Activated CD8-positive, alpha-beta memory T cell treated with anti-CD3 and anti-CD28 coated beads, Interleukin-2, amount 10 ng/mL, durations not matched to agents 7 days and 5 days (primary cell): ENCODE measurements at regions not wholly inside any gene's neighbourhood (a gene's known extent, or its start where the extent isn't known, plus 50 kb on each side); places are given as distances from the start of the nearest gene placed in this dataset.

Experiments
- ATAC-seq: fragments of 150-1000 bp; cut with Tn5 transposase; one replicate; pipeline ENCODE4 v1.10.0; 2021; ENCODE audit warnings: moderate library complexity
- CTCF ChIA-PET: fragments of 350-600 bp; sonication (Branson Sonifier 250); formaldehyde crosslinking; loops from one replicate; lab custom pipeline; 2021; ENCODE audit warnings: antibody characterized with exemption; lab: Charles Lee
- DNase-seq: peaks from one replicate; pipeline ENCODE4 v3.0.0-alpha.2; 2020
- H3K27ac Mint-ChIP-seq: one replicate; pipeline ENCODE4 v1.8.0; 2021; ENCODE audit warnings: mild to moderate bottlenecking, mixed read lengths
- H3K27me3 Mint-ChIP-seq: one replicate; pipeline ENCODE4 v1.8.0; 2021; ENCODE audit warnings: mixed read lengths
- H3K36me3 Mint-ChIP-seq: one replicate; pipeline ENCODE4 v1.8.0; 2021; ENCODE audit warnings: mild to moderate bottlenecking, mixed read lengths
- H3K4me1 Mint-ChIP-seq: one replicate; pipeline ENCODE4 v1.8.0; 2021; ENCODE audit warnings: mixed read lengths
- H3K4me3 Mint-ChIP-seq: one replicate; pipeline ENCODE4 v1.8.0; 2021; ENCODE audit warnings: mild to moderate bottlenecking, moderate library complexity, mixed read lengths
- H3K9me3 Mint-ChIP-seq: one replicate; pipeline ENCODE4 v1.8.0; 2022; ENCODE audit warnings: low read depth, mixed read lengths

DNA sequence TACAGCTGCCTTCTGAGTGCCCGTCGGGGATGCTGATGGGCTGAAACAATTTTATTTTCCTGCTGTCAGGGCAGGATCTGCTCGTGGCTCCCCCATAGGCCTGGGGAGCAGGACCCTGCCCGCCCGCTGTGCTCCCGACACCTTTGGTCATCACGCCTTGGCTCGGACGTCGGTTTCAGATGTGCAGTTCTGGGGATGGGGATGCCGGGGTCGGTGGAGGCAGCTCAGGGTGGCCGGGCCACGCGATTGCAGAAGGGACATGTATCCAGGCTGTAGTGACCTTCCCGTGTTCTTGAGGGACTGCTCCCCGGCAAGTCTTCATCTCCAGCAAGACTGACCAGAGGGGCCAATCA lies 1150.5 kb downstream of the BRD1 start:
- Mint-ChIP-seq H3K4me3 (no peak overlapping the region), H3K27ac (no peak overlapping the region), H3K27me3 (no peaks in the 10 kb centered on the region), H3K4me1 (no peaks in the 10 kb centered on the region), H3K9me3 (peaks cover 7% of the 10 kb centered on the region), H3K36me3 (no peaks in the 10 kb centered on the region)
- DNase-seq, result no peak
- no peak for ATAC-seq
- CTCF ChIA-PET, result no interaction called here

DNA sequence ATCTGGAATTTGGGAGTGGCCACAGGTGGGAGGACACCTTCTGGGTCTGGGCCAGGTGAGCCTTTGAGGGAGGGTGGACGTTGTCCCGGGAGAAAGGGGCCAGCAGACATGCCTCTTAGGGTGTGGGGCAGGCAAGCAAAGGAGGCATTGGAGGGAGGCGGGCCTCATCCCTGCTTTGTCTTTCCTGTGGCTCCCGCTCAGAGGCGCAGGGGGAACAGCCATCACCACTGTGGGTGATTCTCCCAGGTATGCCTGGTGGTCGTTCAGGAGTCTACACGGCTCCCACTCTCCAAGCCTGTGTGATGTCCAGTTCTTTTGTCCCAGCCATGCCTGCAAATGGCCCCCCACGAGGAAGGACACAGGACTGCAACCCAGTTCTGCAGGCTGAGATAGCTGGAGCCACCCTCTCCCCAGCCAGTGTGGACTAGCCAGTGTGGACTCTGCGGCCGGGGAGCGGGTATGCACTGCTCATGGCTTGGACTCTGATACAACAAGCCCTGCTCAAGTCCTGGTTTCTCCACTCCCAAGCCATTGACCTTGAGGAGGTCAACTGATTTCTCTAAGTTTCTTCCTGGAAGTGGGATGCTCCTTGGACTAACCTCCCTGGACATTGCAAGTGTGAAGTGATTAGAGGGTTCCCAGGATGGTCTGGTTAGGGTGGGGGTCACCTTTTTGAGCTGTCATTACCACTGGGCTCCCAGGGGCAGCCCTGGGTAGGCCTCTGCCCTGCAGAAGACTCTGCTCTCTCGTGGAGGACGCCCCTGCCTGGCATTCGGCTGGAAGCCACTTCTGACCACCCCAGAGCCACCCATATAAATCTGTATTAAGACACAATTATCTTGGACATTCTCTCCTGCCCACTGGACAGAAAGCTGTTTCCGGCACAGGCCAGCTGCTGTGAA lies 1151.2 kb downstream of the BRD1 start:
- Mint-ChIP-seq H3K4me3 (no peak overlapping the region), H3K27me3 (no peaks in the 10 kb centered on the region), H3K4me1 (no peaks in the 10 kb centered on the region), H3K9me3 (peaks cover 7% of the 10 kb centered on the region), H3K27ac (no peak overlapping the region), H3K36me3 (no peaks in the 10 kb centered on the region)
- CTCF ChIA-PET, result no interaction called here
- DNase-seq (no peak), ATAC-seq (no peak)

DNA sequence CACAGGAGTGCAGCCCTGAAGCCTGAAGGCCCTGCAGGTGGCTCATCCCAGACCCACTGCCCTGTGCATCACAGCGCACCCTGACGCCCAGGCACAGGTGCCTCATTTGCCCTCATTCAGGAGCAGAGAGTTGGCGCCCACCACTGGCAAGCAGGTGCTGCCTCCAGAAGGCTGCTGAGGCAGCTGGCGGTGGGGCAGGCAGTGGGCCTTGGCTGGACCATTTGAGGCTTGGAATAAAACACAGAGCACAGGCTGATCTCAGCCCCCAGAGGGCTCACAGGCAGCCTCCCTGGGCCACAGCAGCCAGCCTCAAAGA lies 1151.9 kb downstream of the BRD1 start:
- H3K36me3 Mint-ChIP-seq, result no peaks in the 10 kb centered on the region
- H3K4me1 Mint-ChIP-seq, result no peaks in the 10 kb centered on the region
- H3K27ac Mint-ChIP-seq, result no peak overlapping the region
- CTCF ChIA-PET, result no interaction called here
- ATAC-seq (no peak), DNase-seq (no peak)
- H3K4me3 Mint-ChIP-seq, result no peak overlapping the region
- peaks cover 7% of the 10 kb centered on the region for H3K9me3 Mint-ChIP-seq
- H3K27me3 Mint-ChIP-seq, result no peaks in the 10 kb centered on the region

DNA sequence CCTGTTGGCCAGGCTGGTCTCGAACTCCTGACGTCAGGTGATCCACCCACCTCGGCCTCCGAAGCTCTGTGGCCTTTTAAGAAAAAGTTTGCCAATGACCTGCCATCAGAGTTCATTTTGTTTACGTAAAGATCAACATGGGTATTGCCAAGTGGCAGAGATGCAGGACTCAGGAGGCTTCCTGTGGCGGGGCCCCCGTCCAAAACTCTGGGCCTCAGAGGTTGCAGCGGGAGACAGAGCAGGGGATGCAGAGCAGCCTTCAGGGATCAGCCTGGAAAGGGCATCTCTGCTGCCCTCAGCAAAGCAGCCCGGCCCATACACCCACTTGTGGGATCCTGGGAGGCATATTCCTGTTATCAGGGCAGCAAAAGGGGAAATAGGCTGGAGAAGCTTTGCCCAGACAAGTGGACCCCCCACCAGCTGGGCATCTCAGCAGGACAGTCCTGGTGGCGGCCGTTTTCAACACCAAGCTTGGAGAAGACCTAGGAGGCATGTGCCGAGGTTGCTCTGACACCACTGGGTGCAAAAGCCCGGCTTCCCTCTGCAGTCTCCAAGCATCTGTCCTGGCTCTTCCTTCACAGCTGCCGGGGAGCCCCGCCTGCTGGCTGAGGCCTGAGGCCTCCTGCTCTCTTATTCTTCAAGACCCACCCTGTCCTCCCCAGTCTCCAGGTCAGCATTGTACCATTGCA lies 1152.4 kb downstream of the BRD1 start:
- ATAC-seq (no peak), DNase-seq (no peak)
- Mint-ChIP-seq H3K9me3 (peaks cover 7% of the 10 kb centered on the region), H3K4me1 (no peaks in the 10 kb centered on the region), H3K4me3 (no peak overlapping the region), H3K27me3 (no peaks in the 10 kb centered on the region), H3K27ac (no peak overlapping the region), H3K36me3 (no peaks in the 10 kb centered on the region)
- CTCF ChIA-PET, result no interaction called here

DNA sequence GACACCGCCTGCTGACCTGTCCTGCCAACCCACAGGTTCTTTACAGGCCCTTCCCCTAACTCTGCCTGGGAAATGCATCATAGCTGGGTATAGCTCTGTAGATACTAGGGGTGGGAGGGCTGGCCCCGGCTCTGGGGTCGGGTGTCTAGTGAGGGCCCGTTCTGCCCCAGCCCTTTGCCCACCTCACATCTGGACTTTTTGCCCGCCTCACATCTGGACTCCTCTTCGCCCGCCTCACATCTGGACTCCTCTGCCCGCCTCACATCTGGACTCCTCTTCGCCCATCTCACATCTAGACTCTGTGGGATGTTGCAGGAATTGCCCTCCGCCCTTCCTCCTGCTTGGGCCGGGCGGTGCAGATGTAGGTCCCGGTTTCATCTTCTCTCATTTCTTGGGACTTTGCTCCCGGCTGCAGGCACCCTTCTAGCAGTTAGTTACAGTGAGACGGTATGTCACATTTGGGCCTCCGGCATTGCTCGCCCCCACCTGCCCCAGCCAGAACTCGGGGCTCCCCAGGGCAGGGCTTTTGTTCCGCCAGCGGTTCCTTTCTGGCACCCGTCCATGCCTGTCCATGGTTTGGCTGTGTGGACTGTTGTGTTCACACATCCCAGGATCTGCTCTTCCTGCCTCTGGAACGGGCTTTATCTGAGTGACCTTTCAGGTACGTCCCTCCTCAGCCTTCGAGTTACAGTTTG lies 1153.7 kb downstream of the BRD1 start:
- H3K9me3 Mint-ChIP-seq, result peaks cover 7% of the 10 kb centered on the region
- DNase-seq, result no peak
- no peaks in the 10 kb centered on the region for H3K4me1 Mint-ChIP-seq

DNA sequence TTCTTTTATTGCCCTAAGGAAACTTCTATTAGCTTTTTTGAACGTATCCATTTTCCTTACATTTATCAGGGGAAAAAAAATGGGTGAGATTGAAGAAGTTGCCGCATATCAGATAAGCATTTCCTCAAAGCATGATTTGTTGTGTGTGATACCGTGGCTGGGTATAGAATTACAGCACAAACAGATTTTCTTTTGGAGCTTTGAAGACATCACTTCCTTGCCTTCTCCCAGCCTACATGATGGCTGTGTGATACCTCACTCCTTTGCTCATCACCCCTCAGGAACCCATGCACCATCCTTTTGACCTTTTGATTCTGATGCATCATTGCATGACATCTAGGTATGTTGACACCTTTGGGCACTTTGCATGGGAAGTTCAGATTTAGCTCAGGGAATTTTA lies 1155.3 kb downstream of the BRD1 start:
- Mint-ChIP-seq H3K27ac (no peak overlapping the region), H3K4me1 (no peaks in the 10 kb centered on the region), H3K9me3 (peaks cover 7% of the 10 kb centered on the region), H3K27me3 (no peaks in the 10 kb centered on the region), H3K4me3 (no peak overlapping the region), H3K36me3 (no peaks in the 10 kb centered on the region)
- DNase-seq (no peak), ATAC-seq (no peak)
- CTCF ChIA-PET, result no interaction called here

More for the DNA sequence above, 1153.7 kb downstream of the BRD1 start:
- no peaks in the 10 kb centered on the region for H3K27me3 Mint-ChIP-seq
- H3K36me3 Mint-ChIP-seq, result no peaks in the 10 kb centered on the region
- CTCF ChIA-PET, result no interaction called here
- ATAC-seq, result no peak
- H3K27ac Mint-ChIP-seq, result no peak overlapping the region
- no peak overlapping the region for H3K4me3 Mint-ChIP-seq

DNA sequence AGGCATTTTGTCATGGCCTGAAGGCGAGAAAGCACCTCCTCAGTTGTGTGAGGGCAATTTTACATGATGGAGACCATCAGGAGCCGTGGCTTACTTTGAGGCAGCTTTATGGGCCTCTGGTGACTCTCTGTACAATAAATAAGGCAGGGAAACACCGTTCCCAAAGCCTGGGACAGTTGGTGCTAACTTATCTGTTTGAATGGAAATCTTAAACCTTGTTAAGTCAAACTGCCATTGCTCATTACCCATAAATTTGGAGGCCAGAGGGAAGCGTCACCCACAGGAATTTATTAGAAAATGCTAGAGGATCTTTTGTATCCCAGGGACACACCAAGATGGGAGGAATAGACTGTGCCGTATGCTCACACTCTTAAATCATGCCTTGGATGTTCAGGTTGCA lies 1156.9 kb downstream of the BRD1 start:
- no peak overlapping the region for H3K4me3 Mint-ChIP-seq
- H3K27ac Mint-ChIP-seq, result no peak overlapping the region
- DNase-seq, result no peak
- no peak for ATAC-seq
- no peaks in the 10 kb centered on the region for H3K4me1 Mint-ChIP-seq
- no peaks in the 10 kb centered on the region for H3K36me3 Mint-ChIP-seq
- peaks cover 7% of the 10 kb centered on the region for H3K9me3 Mint-ChIP-seq
- no peaks in the 10 kb centered on the region for H3K27me3 Mint-ChIP-seq
- CTCF ChIA-PET, result no interaction called here

DNA sequence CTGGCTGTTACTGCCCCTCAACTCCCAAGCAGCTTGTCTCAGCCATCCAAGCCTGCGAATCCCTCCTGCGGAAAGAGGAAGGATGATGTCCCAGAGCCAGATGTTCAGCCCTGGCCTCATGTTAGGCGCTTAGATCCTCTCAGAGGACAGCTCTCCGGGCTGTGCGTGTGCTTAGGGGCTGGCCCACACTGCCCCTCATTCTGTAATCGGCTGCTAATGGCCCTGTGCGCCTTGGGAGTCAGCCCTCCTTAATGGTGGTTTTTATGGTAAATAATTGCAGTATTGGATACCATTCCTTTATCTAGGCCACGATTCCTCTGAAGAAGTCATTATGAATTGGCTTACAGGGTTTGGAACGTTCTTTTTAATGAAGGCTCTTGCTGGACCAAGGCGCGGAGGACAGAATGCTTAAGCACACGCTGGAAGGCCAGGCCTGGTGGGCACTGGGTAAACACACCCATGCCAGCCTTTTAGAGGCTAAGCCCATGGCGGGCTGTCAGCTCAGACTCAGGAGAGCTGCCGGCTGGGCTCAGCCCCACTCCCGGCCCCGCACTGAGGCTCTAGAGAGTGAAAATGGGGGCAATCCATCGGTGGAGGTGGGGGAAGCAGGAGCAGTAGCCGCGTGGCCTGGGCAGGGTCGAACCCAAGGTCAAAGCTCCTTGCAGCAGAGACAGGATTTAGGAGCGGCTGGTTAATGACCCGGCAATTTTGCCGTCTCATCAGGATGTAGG lies 1157.5 kb downstream of the BRD1 start:
- H3K4me3 Mint-ChIP-seq, result no peak overlapping the region
- CTCF ChIA-PET, result no interaction called here
- DNase-seq (no peak), ATAC-seq (no peak)
- H3K27me3 Mint-ChIP-seq, result no peaks in the 10 kb centered on the region
- peaks cover 8% of the 10 kb centered on the region for H3K9me3 Mint-ChIP-seq
- no peaks in the 10 kb centered on the region for H3K4me1 Mint-ChIP-seq
- H3K36me3 Mint-ChIP-seq, result no peaks in the 10 kb centered on the region
- H3K27ac Mint-ChIP-seq, result no peak overlapping the region

DNA sequence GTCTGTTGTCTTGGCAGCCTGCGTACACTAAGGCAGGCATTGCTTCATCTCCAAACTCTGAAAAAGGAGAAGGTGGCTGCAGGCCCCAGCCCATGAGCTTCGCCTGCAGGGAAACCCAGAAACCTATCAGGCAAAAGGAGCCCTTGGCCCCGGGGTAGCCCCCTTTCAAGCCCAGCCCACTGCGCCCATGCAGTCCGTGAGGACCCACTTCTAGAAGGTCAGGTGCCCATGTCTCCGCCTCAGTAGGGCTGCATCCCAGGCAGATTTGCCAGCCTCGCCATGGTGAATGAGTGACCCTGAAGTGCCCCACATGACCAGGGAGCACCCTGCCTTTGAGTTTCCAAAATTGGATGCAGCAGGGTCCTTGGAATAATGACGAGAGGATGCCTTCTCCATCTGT lies 1158.4 kb downstream of the BRD1 start:
- H3K27me3 Mint-ChIP-seq, result no peaks in the 10 kb centered on the region
- H3K36me3 Mint-ChIP-seq, result no peaks in the 10 kb centered on the region
- DNase-seq (no peak), ATAC-seq (no peak)
- H3K9me3 Mint-ChIP-seq, result peaks cover 15% of the 10 kb centered on the region
- H3K4me3 Mint-ChIP-seq, result no peak overlapping the region
- CTCF ChIA-PET, result no interaction called here
- H3K4me1 Mint-ChIP-seq, result no peaks in the 10 kb centered on the region
- no peak overlapping the region for H3K27ac Mint-ChIP-seq

DNA sequence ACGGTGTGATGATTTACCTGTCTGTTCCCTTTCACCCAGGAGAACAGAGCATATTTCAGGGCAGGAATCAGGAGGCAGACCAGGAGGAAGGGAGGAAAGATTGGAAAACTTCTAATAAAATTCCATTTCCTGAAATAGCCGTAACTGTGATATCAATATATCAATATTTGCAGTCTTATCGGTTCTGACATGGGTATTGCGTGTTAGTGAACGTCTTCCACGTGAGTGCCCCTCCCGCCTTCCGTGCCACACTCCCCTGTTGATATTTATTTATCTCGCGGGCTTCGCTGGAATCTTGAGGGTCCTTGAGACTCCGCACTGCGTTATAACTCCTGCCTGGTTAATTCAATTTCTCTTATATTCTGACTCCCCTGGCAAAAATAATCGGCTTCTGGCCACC lies 1160.4 kb downstream of the BRD1 start:
- DNase-seq (no peak), ATAC-seq (no peak)
- CTCF ChIA-PET, result no interaction called here
- Mint-ChIP-seq H3K27ac (no peak overlapping the region), H3K36me3 (no peaks in the 10 kb centered on the region), H3K4me3 (no peak overlapping the region), H3K4me1 (no peaks in the 10 kb centered on the region), H3K27me3 (no peaks in the 10 kb centered on the region), H3K9me3 (peaks cover 9% of the 10 kb centered on the region)

DNA sequence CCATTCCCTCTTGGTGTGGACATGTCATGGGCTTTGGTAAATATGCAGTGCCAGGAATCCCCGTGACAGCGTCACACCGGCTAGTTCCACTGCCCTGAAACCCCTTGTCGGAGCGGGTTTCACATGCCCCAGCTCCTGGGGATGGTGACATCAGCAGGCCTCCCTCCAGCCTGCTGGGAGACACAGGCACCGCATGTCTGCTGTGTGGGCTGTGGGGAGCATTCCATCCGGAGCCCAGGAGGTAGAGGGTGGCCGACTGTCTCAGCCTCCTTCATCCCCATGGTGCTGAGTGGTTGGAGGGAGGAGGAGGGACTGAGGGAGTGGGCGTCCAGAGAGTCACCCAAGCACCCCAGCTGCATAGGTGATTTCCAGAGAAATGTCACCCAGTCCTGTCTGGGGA lies 1161.1 kb downstream of the BRD1 start:
- CTCF ChIA-PET, result no interaction called here
- Mint-ChIP-seq H3K36me3 (no peaks in the 10 kb centered on the region), H3K4me3 (no peak overlapping the region), H3K27me3 (no peaks in the 10 kb centered on the region), H3K9me3 (peaks cover 9% of the 10 kb centered on the region), H3K4me1 (no peaks in the 10 kb centered on the region), H3K27ac (no peak overlapping the region)
- ATAC-seq, result no peak
- DNase-seq, result no peak

DNA sequence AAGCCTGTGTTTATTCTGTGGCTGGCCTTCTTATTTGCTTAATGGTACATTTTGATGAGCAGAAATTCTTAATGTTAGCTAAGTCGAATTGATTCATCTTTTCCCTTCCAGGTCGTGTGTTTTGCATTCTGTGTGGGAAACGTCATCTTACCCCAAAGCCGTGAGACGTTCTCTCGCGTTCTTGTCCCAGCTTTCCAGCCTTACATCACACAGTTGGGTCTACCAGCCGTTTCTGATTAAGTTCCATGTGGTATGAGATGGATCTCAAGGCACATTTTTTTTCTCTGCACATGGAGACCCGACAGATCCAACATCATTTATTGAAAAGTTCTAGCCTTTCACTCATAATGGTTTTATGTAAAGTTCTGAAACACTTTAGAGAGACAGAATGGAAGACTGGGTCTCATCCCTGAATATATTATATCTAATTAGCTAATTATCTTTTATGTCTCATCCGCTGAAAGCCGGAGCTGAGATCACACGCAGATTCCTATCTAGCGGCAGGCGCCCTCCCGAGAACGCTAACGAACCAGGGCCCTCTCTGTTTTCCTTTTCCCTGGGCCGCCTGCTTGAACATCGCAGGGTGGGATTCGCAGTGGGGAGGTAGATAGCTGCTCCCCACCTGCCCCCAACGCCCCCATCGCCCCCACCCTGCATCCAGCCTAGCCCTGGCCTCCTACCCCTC lies 1162.2 kb downstream of the BRD1 start:
- Mint-ChIP-seq H3K27me3 (no peaks in the 10 kb centered on the region), H3K9me3 (peaks cover 9% of the 10 kb centered on the region), H3K4me1 (no peaks in the 10 kb centered on the region), H3K4me3 (no peak overlapping the region), H3K27ac (no peak overlapping the region), H3K36me3 (no peaks in the 10 kb centered on the region)
- CTCF ChIA-PET, result no interaction called here
- ATAC-seq, result no peak
- DNase-seq, result no peak

DNA sequence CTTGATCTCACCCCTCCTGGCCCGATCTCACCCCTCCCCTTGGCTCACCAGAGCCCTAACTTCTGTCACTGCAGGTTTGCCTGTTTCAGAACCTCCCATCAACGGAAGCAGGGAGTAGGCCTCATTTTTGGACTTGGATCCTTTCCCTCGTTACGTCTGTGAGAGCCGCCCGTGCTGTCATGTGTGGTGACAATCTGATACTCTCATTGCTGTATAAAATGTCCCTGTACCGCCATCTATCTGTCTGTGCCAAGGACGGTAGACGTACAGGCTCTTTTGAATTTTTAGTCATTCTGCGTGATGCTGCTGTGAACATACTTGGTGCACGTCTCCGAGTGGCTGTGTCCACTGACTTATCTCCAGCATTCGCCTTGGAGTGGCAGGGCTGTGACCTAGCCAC lies 1163.1 kb downstream of the BRD1 start:
- Mint-ChIP-seq H3K4me3 (no peak overlapping the region), H3K4me1 (no peaks in the 10 kb centered on the region), H3K27me3 (no peaks in the 10 kb centered on the region), H3K9me3 (peaks cover 9% of the 10 kb centered on the region), H3K36me3 (no peaks in the 10 kb centered on the region), H3K27ac (no peak overlapping the region)
- DNase-seq, result no peak
- ATAC-seq, result no peak
- CTCF ChIA-PET, result no interaction called here
